HEK293 (cell line): ENCODE measurements at regions not wholly inside any gene's neighbourhood (a gene's known extent, or its start where the extent isn't known, plus 50 kb on each side); places are given as distances from the start of the nearest gene placed in this dataset.

Source experiments
- CTCF ChIA-PET: fragments of 350-600 bp; formaldehyde crosslinking; extraction: SDS; loops from one replicate; lab custom pipeline; 2021; ENCODE audit warnings: antibody characterized with exemption; lab: Yijun Ruan, JAX
- POLR2A ChIA-PET: fragments of 300-600 bp; formaldehyde crosslinking; extraction: SDS; loops from one replicate; lab custom pipeline; 2020; ENCODE audit warnings: antibody characterized with exemption, inconsistent platforms; lab: Yijun Ruan, JAX
- H3K27ac ChIP-seq: fragments of 200-500 bp; sonication (Bioruptor generic); 2 replicates; pipeline ENCODE4 v1.5.1; 2014; ENCODE audit warnings: low read depth, low read length, control low read depth, inconsistent platforms; ENCODE audit errors: extremely low read depth
- H3K36me3 ChIP-seq, 2 experiments: fragments of 200-500 bp in 1 of 2; sonication (Bioruptor generic) in 1 of 2; 1 replicate in 1 of 2; 2 replicates in 1 of 2; pipeline ENCODE4 v1.5.1; 2014 to 2017; ENCODE audit warnings: inconsistent platforms in 2 of 2, low read length in 2 of 2; ENCODE audit not compliant: control insufficient read depth in 2 of 2, insufficient read depth in 1 of 2
- H3K4me1 ChIP-seq: fragments of 200-500 bp; sonication (Bioruptor generic); 2 replicates; pipeline ENCODE4 v1.5.1; 2014; ENCODE audit warnings: mild to moderate bottlenecking, low read length, inconsistent platforms; ENCODE audit not compliant: control insufficient read depth, insufficient read depth
- H3K4me3 ChIP-seq: 2 replicates; pipeline ENCODE4 v1.5.1; 2011; ENCODE audit warnings: low read depth, mild to moderate bottlenecking, control low read depth, low read length, moderate library complexity
- H3K9me3 ChIP-seq: fragments of 200-500 bp; sonication (Bioruptor generic); 2 replicates; pipeline ENCODE4 v1.5.1; 2014; ENCODE audit warnings: low read depth, low read length, inconsistent platforms; ENCODE audit not compliant: control insufficient read depth, insufficient read depth
- GLIS2 ChIP-seq: fragments of 450-650 bp; formaldehyde crosslinking; IDR thresholded peaks from 2 replicates; pipeline ENCODE4 v1.5.1; 2016; ENCODE audit warnings: missing biosample characterization, missing genetic modification characterization
- KLF17 ChIP-seq: fragments of 450-650 bp; formaldehyde crosslinking; IDR thresholded peaks from 2 replicates; pipeline ENCODE4 v1.5.1; 2016; ENCODE audit warnings: missing biosample characterization, missing genetic modification characterization
- PRDM1 ChIP-seq: fragments of 450-650 bp; formaldehyde crosslinking; IDR thresholded peaks from 2 replicates; pipeline ENCODE4; 2016; ENCODE audit warnings: missing biosample characterization, missing genetic modification characterization
- REPIN1 ChIP-seq: fragments of 450-650 bp; formaldehyde crosslinking; IDR thresholded peaks from 2 replicates; pipeline ENCODE4 v1.5.1; 2017; ENCODE audit warnings: missing biosample characterization, missing genetic modification characterization, low read depth
- YY1 ChIP-seq: fragments of 450-650 bp; formaldehyde crosslinking; IDR thresholded peaks from 2 replicates; pipeline ENCODE4 v1.5.1; 2018; ENCODE audit warnings: missing biosample characterization, missing genetic modification characterization
- ZFP41 ChIP-seq: fragments of 450-650 bp; formaldehyde crosslinking; IDR thresholded peaks from 2 replicates; pipeline ENCODE4 v1.5.1; 2016; ENCODE audit warnings: missing biosample characterization, missing genetic modification characterization, borderline replicate concordance
- ZFP69B ChIP-seq: fragments of 450-650 bp; formaldehyde crosslinking; IDR thresholded peaks from 2 replicates; pipeline ENCODE4 v1.5.1; 2016; ENCODE audit warnings: missing biosample characterization, missing genetic modification characterization
- ZNF132 ChIP-seq: fragments of 450-650 bp; formaldehyde crosslinking; IDR thresholded peaks from 2 replicates; pipeline ENCODE4 v1.5.1; 2017; ENCODE audit warnings: missing biosample characterization, missing genetic modification characterization, borderline replicate concordance
- ZNF140 ChIP-seq: fragments of 450-650 bp; formaldehyde crosslinking; IDR thresholded peaks from 2 replicates; pipeline ENCODE4 v1.5.1; 2016; ENCODE audit warnings: missing biosample characterization, missing genetic modification characterization
- ZNF146 ChIP-seq: fragments of 450-650 bp; formaldehyde crosslinking; IDR thresholded peaks from 2 replicates; pipeline ENCODE4 v1.5.1; 2016; ENCODE audit warnings: missing biosample characterization, missing genetic modification characterization
- ZNF221 ChIP-seq: fragments of 450-650 bp; formaldehyde crosslinking; IDR thresholded peaks from 2 replicates; pipeline ENCODE4 v1.5.1; 2017; ENCODE audit warnings: missing biosample characterization, missing genetic modification characterization, borderline replicate concordance
- ZNF23 ChIP-seq: fragments of 450-650 bp; formaldehyde crosslinking; IDR thresholded peaks from 2 replicates; pipeline ENCODE4 v1.5.1; 2016; ENCODE audit warnings: missing biosample characterization, missing genetic modification characterization, borderline replicate concordance
- ZNF239 ChIP-seq: fragments of 450-650 bp; formaldehyde crosslinking; IDR thresholded peaks from 2 replicates; pipeline ENCODE4 v1.5.1; 2016; ENCODE audit warnings: missing biosample characterization, missing genetic modification characterization
- ZNF292 ChIP-seq: fragments of 450-650 bp; formaldehyde crosslinking; IDR thresholded peaks from 2 replicates; pipeline ENCODE4 v1.5.1; 2016; ENCODE audit warnings: low read depth, missing biosample characterization, missing genetic modification characterization, borderline replicate concordance
- ZNF324 ChIP-seq: fragments of 450-650 bp; formaldehyde crosslinking; IDR thresholded peaks from 2 replicates; pipeline ENCODE4 v1.5.1; 2016; ENCODE audit warnings: missing biosample characterization, missing genetic modification characterization
- ZNF366 ChIP-seq: fragments of 450-650 bp; formaldehyde crosslinking; conservative IDR thresholded peaks from 2 replicates; pipeline ENCODE4 v1.5.1; 2016; ENCODE audit warnings: missing biosample characterization, missing genetic modification characterization
- ZNF433 ChIP-seq: fragments of 450-650 bp; formaldehyde crosslinking; IDR thresholded peaks from 2 replicates; pipeline ENCODE4 v1.5.1; 2016; ENCODE audit warnings: missing biosample characterization, missing genetic modification characterization, low read depth
- ZNF561 ChIP-seq: fragments of 450-650 bp; IDR thresholded peaks from 2 replicates; pipeline ENCODE4 v1.5.1; 2018; ENCODE audit warnings: missing biosample characterization, missing genetic modification characterization, borderline replicate concordance
- ZNF571 ChIP-seq: fragments of 450-650 bp; formaldehyde crosslinking; IDR thresholded peaks from 2 replicates; pipeline ENCODE4 v1.5.0; 2017; ENCODE audit warnings: missing biosample characterization, missing genetic modification characterization
- ZNF621 ChIP-seq: fragments of 450-650 bp; formaldehyde crosslinking; IDR thresholded peaks from 2 replicates; pipeline ENCODE4 v1.5.1; 2017; ENCODE audit warnings: missing biosample characterization, missing genetic modification characterization
- ZNF629 ChIP-seq: fragments of 450-650 bp; formaldehyde crosslinking; IDR thresholded peaks from 2 replicates; pipeline ENCODE4 v1.5.1; 2017; ENCODE audit warnings: missing biosample characterization, missing genetic modification characterization
- ZNF768 ChIP-seq: fragments of 450-650 bp; formaldehyde crosslinking; IDR thresholded peaks from 2 replicates; pipeline ENCODE4 v1.5.1; 2018; ENCODE audit warnings: missing biosample characterization, mild to moderate bottlenecking, missing genetic modification characterization
- ZNF776 ChIP-seq: fragments of 450-650 bp; formaldehyde crosslinking; IDR thresholded peaks from 2 replicates; pipeline ENCODE4 v1.5.0; 2017; ENCODE audit warnings: missing biosample characterization, missing genetic modification characterization, borderline replicate concordance
- ZNF837 ChIP-seq: fragments of 450-650 bp; formaldehyde crosslinking; IDR thresholded peaks from 2 replicates; pipeline ENCODE4 v1.5.1; 2016; ENCODE audit warnings: missing biosample characterization, missing genetic modification characterization
- TF ChIP-seq, protein P1 (sequence below): fragments of 450-650 bp; IDR thresholded peaks from 2 replicates; pipeline ENCODE4 v1.5.1; 2018; ENCODE audit warnings: missing biosample characterization, missing genetic modification characterization
- TF ChIP-seq, protein P2 (sequence below): fragments of 450-650 bp; formaldehyde crosslinking; IDR thresholded peaks from 2 replicates; pipeline ENCODE4 v1.5.1; 2017; ENCODE audit warnings: missing biosample characterization, missing genetic modification characterization

- TF ChIP-seq KLF17 (tag by site-specific recombination) (no peak), REPIN1 (tag by site-specific recombination) (no peak), ZNF324 (tag by site-specific recombination) (no peak), ZNF776 (tag by site-specific recombination) (no peak), ZFP41 (no peak), ZNF132 (tag by site-specific recombination) (no peak)
Measured at GRCh38 chr1:168987330-168987729, 119.2 kb upstream of the ATP1B1 start (continued).

DNA sequence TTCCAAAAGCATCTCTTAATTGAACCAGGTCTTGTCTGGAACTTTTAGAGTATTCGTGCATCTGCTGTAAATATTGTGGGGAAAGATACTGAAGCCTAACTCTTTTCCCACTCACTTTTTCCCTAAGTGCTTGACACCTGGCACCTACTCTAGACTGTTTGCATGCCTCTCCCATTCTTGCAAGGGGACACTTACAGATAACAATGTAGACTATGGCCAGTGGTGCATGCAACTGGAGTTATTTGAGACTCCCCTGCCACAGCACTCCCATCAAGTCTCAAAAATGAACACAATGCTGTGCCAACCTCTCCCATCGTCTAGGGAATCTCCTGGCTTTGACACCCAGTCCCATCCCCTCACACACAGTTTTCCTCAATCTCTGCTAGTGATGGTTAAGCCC lies 118.6 kb upstream of the ATP1B1 start:
- ChIA-PET POLR2A (no interaction called here), CTCF (no interaction called here)
- Histone ChIP-seq H3K9me3 (no peaks in the 10 kb centered on the region), H3K4me1 (no peaks in the 10 kb centered on the region), H3K4me3 (no peak overlapping the region), H3K27ac (no peak overlapping the region), H3K36me3 (no peaks in the 10 kb centered on the region)
- TF ChIP-seq ZNF621 (tag by site-specific recombination) (no peak), ZNF146 (tag by site-specific recombination) (no peak), ZNF433 (tag by site-specific recombination) (no peak)

- no peak overlapping the region for H3K4me3 ChIP-seq
- H3K27ac ChIP-seq = no peak overlapping the region
- no peaks in the 10 kb centered on the region for H3K9me3 ChIP-seq
- H3K4me1 ChIP-seq = no peaks in the 10 kb centered on the region
- TF ChIP-seq ZNF23 (tag by site-specific recombination) (no peak), ZNF837 (tag by site-specific recombination) (no peak), ZNF239 (tag by site-specific recombination) (no peak), ZNF221 (tag by site-specific recombination) (no peak), GLIS2 (tag by site-specific recombination) (no peak), PRDM1 (tag by site-specific recombination) (no peak), YY1 (tag by site-specific recombination) (no peak)
- TF ChIP-seq, protein P1, sequence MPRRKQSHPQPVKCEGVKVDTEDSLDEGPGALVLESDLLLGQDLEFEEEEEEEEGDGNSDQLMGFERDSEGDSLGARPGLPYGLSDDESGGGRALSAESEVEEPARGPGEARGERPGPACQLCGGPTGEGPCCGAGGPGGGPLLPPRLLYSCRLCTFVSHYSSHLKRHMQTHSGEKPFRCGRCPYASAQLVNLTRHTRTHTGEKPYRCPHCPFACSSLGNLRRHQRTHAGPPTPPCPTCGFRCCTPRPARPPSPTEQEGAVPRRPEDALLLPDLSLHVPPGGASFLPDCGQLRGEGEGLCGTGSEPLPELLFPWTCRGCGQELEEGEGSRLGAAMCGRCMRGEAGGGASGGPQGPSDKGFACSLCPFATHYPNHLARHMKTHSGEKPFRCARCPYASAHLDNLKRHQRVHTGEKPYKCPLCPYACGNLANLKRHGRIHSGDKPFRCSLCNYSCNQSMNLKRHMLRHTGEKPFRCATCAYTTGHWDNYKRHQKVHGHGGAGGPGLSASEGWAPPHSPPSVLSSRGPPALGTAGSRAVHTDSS (tag by site-specific recombination) = no peak
- TF ChIP-seq, all 188 proteins: peak for 0
- ChIA-PET CTCF (interaction anchor here (0.7 kb wide), 1 partner anchor 223 kb away, joined by 3 read pairs; no protein-coding TSS in a partner anchor), POLR2A (no interaction called here)
- H3K36me3 ChIP-seq = no peaks in the 10 kb centered on the region
Measured at GRCh38 chr1:168989985-168990384, 116.5 kb upstream of the ATP1B1 start.

DNA sequence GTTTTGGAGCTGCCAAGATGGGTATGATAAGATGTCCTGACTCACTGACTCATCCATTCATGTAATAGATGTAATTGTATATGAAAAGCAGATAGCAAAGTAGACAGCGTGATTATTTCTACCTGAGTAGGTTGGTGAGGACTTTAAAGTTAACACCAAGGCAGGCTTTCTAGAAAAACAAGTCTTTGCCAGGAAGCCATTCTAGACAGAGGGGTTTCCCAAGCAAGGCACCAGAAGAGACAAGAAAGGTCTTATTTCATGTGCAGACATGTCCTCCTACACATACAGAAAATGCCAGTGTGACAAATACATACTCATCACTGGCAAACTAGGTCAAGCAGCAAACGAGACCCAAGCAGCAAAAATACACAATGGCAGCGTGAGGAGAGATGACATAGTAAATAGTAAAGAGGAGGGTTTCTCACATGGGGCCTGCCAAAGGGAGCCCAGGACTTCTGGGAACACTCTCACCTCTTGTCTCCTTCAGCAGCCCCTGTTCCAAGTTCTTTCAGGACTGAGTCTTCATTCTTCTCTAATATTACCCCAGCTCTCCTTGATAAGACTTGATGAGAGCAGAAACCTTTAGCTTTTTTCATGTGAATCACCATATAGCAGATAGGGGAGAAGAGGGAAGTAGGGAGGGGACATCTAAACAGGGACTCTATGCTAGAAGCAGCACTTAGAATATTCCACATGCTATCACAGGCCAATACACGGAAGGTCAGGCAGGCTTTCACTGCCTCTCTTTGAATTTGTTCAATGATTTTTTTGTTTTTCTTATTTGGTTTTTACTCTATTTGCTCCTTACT lies 114.6 kb upstream of the ATP1B1 start:
- ChIA-PET CTCF (no interaction called here), POLR2A (no interaction called here)
- TF ChIP-seq ZNF140 (tag by site-specific recombination) (no peak), ZNF571 (tag by site-specific recombination) (no peak), ZNF629 (no peak), ZFP69B (tag by site-specific recombination) (no peak), ZNF561 (tag by site-specific recombination) (no peak), ZNF132 (tag by site-specific recombination) (no peak), ZNF366 (tag by site-specific recombination) (no peak), ZNF292 (no peak), ZNF768 (tag by site-specific recombination) (no peak)
- TF ChIP-seq, protein P2, sequence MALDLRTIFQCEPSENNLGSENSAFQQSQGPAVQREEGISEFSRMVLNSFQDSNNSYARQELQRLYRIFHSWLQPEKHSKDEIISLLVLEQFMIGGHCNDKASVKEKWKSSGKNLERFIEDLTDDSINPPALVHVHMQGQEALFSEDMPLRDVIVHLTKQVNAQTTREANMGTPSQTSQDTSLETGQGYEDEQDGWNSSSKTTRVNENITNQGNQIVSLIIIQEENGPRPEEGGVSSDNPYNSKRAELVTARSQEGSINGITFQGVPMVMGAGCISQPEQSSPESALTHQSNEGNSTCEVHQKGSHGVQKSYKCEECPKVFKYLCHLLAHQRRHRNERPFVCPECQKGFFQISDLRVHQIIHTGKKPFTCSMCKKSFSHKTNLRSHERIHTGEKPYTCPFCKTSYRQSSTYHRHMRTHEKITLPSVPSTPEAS (tag by site-specific recombination) = no peak

More for the DNA sequence above, 114.6 kb upstream of the ATP1B1 start:
- no peaks in the 10 kb centered on the region for H3K4me1 ChIP-seq
- no peak overlapping the region for H3K4me3 ChIP-seq
- H3K27ac ChIP-seq = no peak overlapping the region
- H3K9me3 ChIP-seq = no peaks in the 10 kb centered on the region
- H3K36me3 ChIP-seq = no peaks in the 10 kb centered on the region
